ENCODE measurements at regions not wholly inside any gene's neighbourhood (a gene's known extent, or its start where the extent isn't known, plus 50 kb on each side); places are given as distances from the start of the nearest gene placed in this dataset.
A peak's percentile ranks its signal among the peaks of the same experiment; 100 is the strongest.

- Histone ChIP-seq H3K27me3 (no peaks in the 10 kb centered on the region), H3K4me1 (peaks cover 21% of the 10 kb centered on the region), H3K36me3 (ENCODE audit: low read depth, missing control alignments) (no peaks in the 10 kb centered on the region), H3K27ac (peak overlapping the region; percentile 45 to 81), H3K4me3 (no peak overlapping the region), H3K9me3 (no peaks in the 10 kb centered on the region)
- 31 to 45% methylated on average over 3 of the region's 3 CpGs for WGBS, 2 donors
- no peak for TF ChIP-seq POLR2A (IDR thresholded peaks at IDR 0.05)
- no peak for TF ChIP-seq CTCF (IDR thresholded peaks at IDR 0.05)
- DNase-seq, result no peak
- intact Hi-C loops (cut with DNase I; ENCODE audit: low total_unique reads), result no loop called here
Observed at GRCh38 chr12:3923021-3923420, 49.8 kb upstream of the PARP11 start.

Measured in testis (tissue), 2 donors.